Caco-2 (cell line): ENCODE measurements at regions not wholly inside any gene's neighbourhood (a gene's known extent, or its start where the extent isn't known, plus 50 kb on each side); places are given as distances from the start of the nearest gene placed in this dataset.

Source experiments
- BruUV-seq: library from RNA; stranded (reverse); fragments of 400-500 nt; replicated peaks from 2 replicates; lab custom pipeline; 2021; lab: Mats Ljungman, UMichigan
- CTCF ChIA-PET: fragments of 300-600 bp; sonication (Branson Sonifier 250); formaldehyde crosslinking; loops from one replicate; lab custom pipeline; 2022; ENCODE audit warnings: antibody characterized with exemption; lab: Charles Lee
- POLR2A ChIA-PET: fragments of 300-600 bp; sonication (Branson Sonifier 250); formaldehyde crosslinking; loops from one replicate; lab custom pipeline; 2022; ENCODE audit warnings: antibody characterized with exemption; lab: Charles Lee
- DNase-seq, 2 experiments: peaks; one replicate each; pipeline versions ENCODE4 v3.0.0 to v3.0.0-alpha.2; 2020 to 2022
- H3K27me3 ChIP-seq: replicated peaks from 2 replicates; pipeline ENCODE4 v1.6.0; 2011; ENCODE audit warnings: low read length; ENCODE audit not compliant: control insufficient read depth, insufficient read depth
- H3K36me3 ChIP-seq: 2 replicates; pipeline ENCODE4 v1.5.1; 2011; ENCODE audit warnings: low read length; ENCODE audit not compliant: control insufficient read depth, insufficient read depth
- H3K4me1 ChIP-seq: fragments of 250-450 bp; sonication (Bioruptor Pico); 2 replicates; pipeline ENCODE4 v1.5.1; 2020; ENCODE audit warnings: mild to moderate bottlenecking
- H3K4me3 ChIP-seq: 2 replicates; pipeline ENCODE4 v1.5.1; 2011; ENCODE audit warnings: low read depth, mild to moderate bottlenecking, control low read depth, low read length
- H3K9me3 ChIP-seq: fragments of 250-450 bp; sonication (Bioruptor Pico); 2 replicates; pipeline ENCODE4 v1.5.1; 2020; ENCODE audit warnings: mild to moderate bottlenecking, moderate library complexity
- H3K27ac Mint-ChIP-seq: one replicate; pipeline ENCODE4 v1.8.0; 2022; ENCODE audit warnings: mixed read lengths; ENCODE audit not compliant: unreplicated experiment
- H3K27me3 Mint-ChIP-seq: one replicate; pipeline ENCODE4 v1.8.0; 2022; ENCODE audit warnings: mixed read lengths; ENCODE audit not compliant: insufficient read depth, unreplicated experiment
- H3K36me3 Mint-ChIP-seq: one replicate; pipeline ENCODE4 v1.8.0; 2022; ENCODE audit warnings: mild to moderate bottlenecking, mixed read lengths; ENCODE audit not compliant: insufficient read depth, unreplicated experiment
- H3K4me1 Mint-ChIP-seq: one replicate; pipeline ENCODE4 v1.8.0; 2022; ENCODE audit warnings: low read depth, mixed read lengths; ENCODE audit not compliant: unreplicated experiment
- H3K4me3 Mint-ChIP-seq: one replicate; pipeline ENCODE4 v1.8.0; 2022; ENCODE audit warnings: mild to moderate bottlenecking, moderate library complexity, mixed read lengths; ENCODE audit not compliant: unreplicated experiment
- H3K9me3 Mint-ChIP-seq: one replicate; pipeline ENCODE4 v1.8.0; 2022; ENCODE audit warnings: mixed read lengths; ENCODE audit not compliant: unreplicated experiment
- intact Hi-C: fragments of 100-400 bp; cut with micrococcal nuclease; formaldehyde crosslinking; loops from one replicate; pipeline ENCODE4 v1.10.0; 2022; ENCODE audit not compliant: unreplicated experiment
- TF ChIP-seq, protein P1 (sequence below), 2 experiments: fragments of 200-600 bp in 1 of 2; IDR thresholded peaks; 1 replicate in 1 of 2; 2 replicates in 1 of 2; pipeline versions ENCODE4 v1.5.1 to v1.8.0; 2011 to 2022; ENCODE audit warnings: antibody characterized with exemption in 1 of 2, control low read depth in 1 of 2, inconsistent platforms in 1 of 2, low read depth in 1 of 2, low read length in 1 of 2, mild to moderate bottlenecking in 1 of 2, moderate library complexity in 1 of 2; ENCODE audit not compliant: insufficient read depth in 1 of 2, severe bottlenecking in 1 of 2, unreplicated experiment in 1 of 2

DNA sequence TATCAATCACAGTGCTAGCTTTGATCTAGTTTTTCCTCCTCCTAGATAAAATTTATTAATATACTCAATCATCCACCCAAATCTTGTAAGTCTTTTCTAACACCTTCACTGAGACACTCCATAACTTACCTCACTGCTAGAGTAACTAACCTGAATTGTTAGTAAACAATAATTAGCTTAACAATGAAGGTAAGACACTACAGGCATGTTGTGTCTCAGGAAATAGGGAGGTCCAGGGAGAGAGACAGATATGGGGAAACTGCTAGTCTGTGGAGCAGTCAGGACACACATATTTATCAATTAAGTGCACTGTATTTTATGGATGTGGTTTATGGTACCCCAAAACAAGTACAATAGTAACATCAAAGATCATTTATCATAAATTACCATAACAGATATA lies 94.2 kb upstream of the SSTR1 start:
- DNase-seq, result no peak
- BruUV-seq, result no TSS peak
- intact Hi-C loops, result no loop called here
- Histone ChIP-seq H3K4me3 (no peak overlapping the region), H3K4me1 (no peaks in the 10 kb centered on the region), H3K36me3 (no peaks in the 10 kb centered on the region), H3K27me3 (no peaks in the 10 kb centered on the region), H3K9me3 (no peaks in the 10 kb centered on the region; the same call in 1 of the 2 replicates)
- H3K4me1 Mint-ChIP-seq, result no peaks in the 10 kb centered on the region
- ChIA-PET CTCF (no interaction called here), POLR2A (no interaction called here)
- H3K9me3 Mint-ChIP-seq, result no peaks in the 10 kb centered on the region
- no peaks in the 10 kb centered on the region for H3K36me3 Mint-ChIP-seq
- no peak overlapping the region for H3K27ac Mint-ChIP-seq
- peaks cover 4% of the 10 kb centered on the region for H3K27me3 Mint-ChIP-seq
- TF ChIP-seq, protein P1, sequence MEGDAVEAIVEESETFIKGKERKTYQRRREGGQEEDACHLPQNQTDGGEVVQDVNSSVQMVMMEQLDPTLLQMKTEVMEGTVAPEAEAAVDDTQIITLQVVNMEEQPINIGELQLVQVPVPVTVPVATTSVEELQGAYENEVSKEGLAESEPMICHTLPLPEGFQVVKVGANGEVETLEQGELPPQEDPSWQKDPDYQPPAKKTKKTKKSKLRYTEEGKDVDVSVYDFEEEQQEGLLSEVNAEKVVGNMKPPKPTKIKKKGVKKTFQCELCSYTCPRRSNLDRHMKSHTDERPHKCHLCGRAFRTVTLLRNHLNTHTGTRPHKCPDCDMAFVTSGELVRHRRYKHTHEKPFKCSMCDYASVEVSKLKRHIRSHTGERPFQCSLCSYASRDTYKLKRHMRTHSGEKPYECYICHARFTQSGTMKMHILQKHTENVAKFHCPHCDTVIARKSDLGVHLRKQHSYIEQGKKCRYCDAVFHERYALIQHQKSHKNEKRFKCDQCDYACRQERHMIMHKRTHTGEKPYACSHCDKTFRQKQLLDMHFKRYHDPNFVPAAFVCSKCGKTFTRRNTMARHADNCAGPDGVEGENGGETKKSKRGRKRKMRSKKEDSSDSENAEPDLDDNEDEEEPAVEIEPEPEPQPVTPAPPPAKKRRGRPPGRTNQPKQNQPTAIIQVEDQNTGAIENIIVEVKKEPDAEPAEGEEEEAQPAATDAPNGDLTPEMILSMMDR (IDR thresholded peaks at IDR 0.05; ENCODE audit: insufficient read depth in 1 of 2, low read depth in 1 of 2, low read length in 1 of 2, severe bottlenecking in 1 of 2, unreplicated experiment in 1 of 2), result no peak
- no peak overlapping the region for H3K4me3 Mint-ChIP-seq

DNA sequence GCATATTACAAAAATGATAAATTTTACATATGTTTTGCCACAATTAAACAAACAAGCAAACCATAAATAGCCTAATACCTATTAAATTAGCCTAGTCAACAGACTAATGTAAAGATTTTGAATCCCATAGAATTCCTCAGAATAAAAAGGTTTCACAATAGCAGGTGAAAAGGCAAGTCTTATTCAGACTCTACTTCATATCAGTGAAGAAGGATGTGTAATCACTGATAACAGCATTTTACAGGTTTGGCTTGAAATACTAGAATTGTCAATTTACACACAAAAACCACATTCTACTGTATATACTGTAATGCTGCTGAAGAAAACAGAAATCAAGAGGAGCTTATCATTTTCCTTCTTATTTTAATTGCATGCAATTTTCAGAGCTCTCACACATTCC lies 90.8 kb upstream of the SSTR1 start:
- DNase-seq, result no peak
- H3K27me3 ChIP-seq, result no peaks in the 10 kb centered on the region
- intact Hi-C loops, result no loop called here

DNA sequence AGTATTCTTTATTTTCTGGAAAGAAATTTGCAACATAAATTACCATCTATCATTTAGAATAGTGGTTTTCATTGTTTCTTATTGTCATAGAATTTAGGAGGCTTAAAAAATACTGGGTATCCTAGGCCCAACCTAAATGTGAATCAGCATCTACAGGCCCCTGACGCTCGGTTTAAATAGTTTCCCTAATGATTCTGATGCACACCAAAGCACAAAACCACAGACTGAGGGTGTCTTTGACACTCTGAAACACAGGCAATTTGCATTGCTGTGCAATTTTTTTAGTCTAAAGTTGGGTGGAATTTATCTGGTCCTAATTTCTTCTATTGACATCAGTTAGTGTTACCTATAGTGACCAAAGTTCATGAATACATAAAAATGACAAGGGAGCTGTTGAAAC lies 87.6 kb upstream of the SSTR1 start:
- TF ChIP-seq, protein P1 (IDR thresholded peaks at IDR 0.05; ENCODE audit: insufficient read depth in 1 of 2, low read depth in 1 of 2, low read length in 1 of 2, severe bottlenecking in 1 of 2, unreplicated experiment in 1 of 2), result no peak
- Mint-ChIP-seq H3K27ac (no peak overlapping the region), H3K4me1 (no peaks in the 10 kb centered on the region), H3K36me3 (no peaks in the 10 kb centered on the region), H3K27me3 (peaks cover 3% of the 10 kb centered on the region), H3K4me3 (no peak overlapping the region), H3K9me3 (no peaks in the 10 kb centered on the region)
- BruUV-seq, result no TSS peak
- H3K27me3 ChIP-seq, result no peaks in the 10 kb centered on the region
- H3K4me3 ChIP-seq, result no peak overlapping the region
- ChIA-PET POLR2A (no interaction called here), CTCF (no interaction called here)
- no peaks in the 10 kb centered on the region; the same call in 1 of the 2 replicates for H3K9me3 ChIP-seq
- H3K36me3 ChIP-seq, result no peaks in the 10 kb centered on the region
- no peaks in the 10 kb centered on the region for H3K4me1 ChIP-seq
- intact Hi-C loops, result no loop called here
- DNase-seq, result no peak

More for the DNA sequence above, 90.8 kb upstream of the SSTR1 start:
- no peaks in the 10 kb centered on the region for H3K9me3 Mint-ChIP-seq
- no peaks in the 10 kb centered on the region for H3K4me1 Mint-ChIP-seq
- TF ChIP-seq, protein P1 (IDR thresholded peaks at IDR 0.05; ENCODE audit: insufficient read depth in 1 of 2, low read depth in 1 of 2, low read length in 1 of 2, severe bottlenecking in 1 of 2, unreplicated experiment in 1 of 2), result no peak
- no peaks in the 10 kb centered on the region for H3K36me3 Mint-ChIP-seq
- Histone ChIP-seq H3K36me3 (no peaks in the 10 kb centered on the region), H3K4me3 (no peak overlapping the region), H3K9me3 (no peaks in the 10 kb centered on the region; the same call in 1 of the 2 replicates), H3K4me1 (no peaks in the 10 kb centered on the region)
- POLR2A ChIA-PET, result no interaction called here
- CTCF ChIA-PET, result no interaction called here
- H3K4me3 Mint-ChIP-seq, result no peak overlapping the region
- no TSS peak for BruUV-seq
- H3K27ac Mint-ChIP-seq, result no peak overlapping the region
- no peaks in the 10 kb centered on the region for H3K27me3 Mint-ChIP-seq
